SK-N-SH treated with all-trans-retinoic acid at 6 μM for 48 hours (cell line): ENCODE measurements at regions not wholly inside any gene's neighbourhood (a gene's known extent, or its start where the extent isn't known, plus 50 kb on each side); places are given as distances from the start of the nearest gene placed in this dataset.

Experiments
- ATAC-seq: fragments of 200-7000 bp; cut with Tn5 transposase; 3 replicates; pipeline ENCODE4 v1.9.1; 2020; ENCODE audit warnings: mild to moderate bottlenecking, moderate library complexity
- ARNTL ChIP-seq: fragments of 450-650 bp; formaldehyde crosslinking; IDR thresholded peaks from 2 replicates; pipeline ENCODE4 v1.5.0; 2020; ENCODE audit warnings: low read depth, mild to moderate bottlenecking, moderate library complexity, borderline replicate concordance
- BACH2 ChIP-seq: fragments of 250-450 bp; sonication (Bioruptor Pico); IDR thresholded peaks from 2 replicates; pipeline ENCODE4 v1.9.0; 2021; ENCODE audit warnings: mild to moderate bottlenecking, borderline replicate concordance
- CREB5 ChIP-seq: fragments of 250-450 bp; sonication (Bioruptor Pico); IDR thresholded peaks from 2 replicates; pipeline ENCODE4 v1.5.1; 2020; ENCODE audit warnings: low read depth, mild to moderate bottlenecking, moderate library complexity
- CSDC2 ChIP-seq: fragments of 250-450 bp; sonication (Bioruptor Pico); IDR thresholded peaks from 2 replicates; pipeline ENCODE4 v1.5.0; 2020; ENCODE audit warnings: mild to moderate bottlenecking, moderate library complexity
- CSRNP3 ChIP-seq: fragments of 250-450 bp; sonication (Bioruptor Pico); IDR thresholded peaks from 2 replicates; pipeline ENCODE4 v1.5.1; 2021; ENCODE audit warnings: mild to moderate bottlenecking, moderate library complexity
- ESRRG ChIP-seq: fragments of 250-450 bp; sonication (Bioruptor Pico); IDR thresholded peaks from 2 replicates; pipeline ENCODE4 v1.6.1; 2021; ENCODE audit warnings: mild to moderate bottlenecking
- ISL1 ChIP-seq: fragments of 250-450 bp; sonication (Bioruptor Pico); IDR thresholded peaks from 2 replicates; pipeline ENCODE4 v2.1.2; 2022; ENCODE audit warnings: mild to moderate bottlenecking, moderate library complexity
- OSR1 ChIP-seq: fragments of 250-450 bp; sonication (Bioruptor Pico); IDR thresholded peaks from 2 replicates; pipeline ENCODE4 v1.8.0; 2022; ENCODE audit warnings: moderate library complexity, mild to moderate bottlenecking, inconsistent platforms
- PATZ1 ChIP-seq: fragments of 250-450 bp; sonication (Bioruptor Pico); IDR thresholded peaks from 2 replicates; pipeline ENCODE4 v1.8.0; 2020; ENCODE audit warnings: mild to moderate bottlenecking, moderate library complexity, borderline replicate concordance
- POU6F1 ChIP-seq: fragments of 250-450 bp; sonication (Bioruptor Pico); IDR thresholded peaks from 2 replicates; pipeline ENCODE4 v1.8.0; 2021; ENCODE audit warnings: low read depth, mild to moderate bottlenecking, moderate library complexity, borderline replicate concordance
- RARB ChIP-seq: fragments of 250-450 bp; sonication (Bioruptor Pico); IDR thresholded peaks from 2 replicates; pipeline ENCODE4 v1.8.0; 2021; ENCODE audit warnings: mild to moderate bottlenecking, moderate library complexity
- SNAI2 ChIP-seq: fragments of 250-450 bp; sonication (Bioruptor Pico); IDR thresholded peaks from 2 replicates; pipeline ENCODE4 v1.5.0; 2020; ENCODE audit warnings: mild to moderate bottlenecking, moderate library complexity
- TCF4 ChIP-seq: fragments of 250-450 bp; sonication (Bioruptor Pico); IDR thresholded peaks from 2 replicates; pipeline ENCODE4 v1.8.0; 2021; ENCODE audit warnings: mild to moderate bottlenecking, moderate library complexity, borderline replicate concordance
- TOX ChIP-seq: fragments of 250-450 bp; sonication (Bioruptor Pico); IDR thresholded peaks from 2 replicates; pipeline ENCODE4 v1.8.0; 2021; ENCODE audit warnings: mild to moderate bottlenecking, moderate library complexity, borderline replicate concordance
- TSHZ2 ChIP-seq: fragments of 250-450 bp; sonication (Bioruptor Pico); IDR thresholded peaks from 2 replicates; pipeline ENCODE4 v1.5.0; 2020; ENCODE audit warnings: mild to moderate bottlenecking, moderate library complexity
- ZC3H10 ChIP-seq: fragments of 250-450 bp; sonication (Bioruptor Pico); IDR thresholded peaks from 2 replicates; pipeline ENCODE4 v1.5.1; 2021; ENCODE audit warnings: mild to moderate bottlenecking, moderate library complexity
- ZFP3 ChIP-seq: fragments of 250-450 bp; sonication (Bioruptor Pico); IDR thresholded peaks from 2 replicates; pipeline ENCODE4 v1.5.0; 2020; ENCODE audit warnings: mild to moderate bottlenecking, moderate library complexity
- ZNF565 ChIP-seq: fragments of 450-650 bp; formaldehyde crosslinking; conservative IDR thresholded peaks from 2 replicates; pipeline ENCODE4 v1.5.0; 2020; ENCODE audit warnings: low read depth, mild to moderate bottlenecking, moderate library complexity
- ZNF70 ChIP-seq: fragments of 450-650 bp; formaldehyde crosslinking; IDR thresholded peaks from 2 replicates; pipeline ENCODE4 v1.5.0; 2020; ENCODE audit warnings: mild to moderate bottlenecking, moderate library complexity
- ZNF8 ChIP-seq: fragments of 450-650 bp; formaldehyde crosslinking; IDR thresholded peaks from 2 replicates; pipeline ENCODE4 v1.5.0; 2020; ENCODE audit warnings: mild to moderate bottlenecking, moderate library complexity

GRCh38 chr14:85310491-85311272, 219.3 kb upstream of the FLRT2 start:
- no peak for ATAC-seq
- no peak for TF ChIP-seq TOX (CRISPR knock-in tag)
- TF ChIP-seq PATZ1 (CRISPR knock-in tag): no peak
- no peak for TF ChIP-seq OSR1 (CRISPR knock-in tag)
- TF ChIP-seq ZNF70 (CRISPR knock-in tag): no peak
- no peak for TF ChIP-seq ZNF565 (CRISPR knock-in tag)
- no peak for TF ChIP-seq ARNTL (CRISPR knock-in tag)
- no peak for TF ChIP-seq TSHZ2
- TF ChIP-seq ZC3H10 (CRISPR knock-in tag): no peak
- TF ChIP-seq SNAI2 (CRISPR knock-in tag): no peak
- no peak for TF ChIP-seq ESRRG
- TF ChIP-seq ZNF8 (CRISPR knock-in tag): no peak
- no peak for TF ChIP-seq RARB
- TF ChIP-seq CSRNP3 (CRISPR knock-in tag): no peak
- no peak for TF ChIP-seq TCF4 (CRISPR knock-in tag)
- no peak for TF ChIP-seq CSDC2 (CRISPR knock-in tag)
- TF ChIP-seq ZFP3 (CRISPR knock-in tag): no peak
- no peak for TF ChIP-seq ISL1 (CRISPR knock-in tag)
- TF ChIP-seq BACH2 (CRISPR knock-in tag): no peak

- ATAC-seq: no peak
- no peak for TF ChIP-seq TOX (CRISPR knock-in tag)
- TF ChIP-seq CREB5: no peak
- TF ChIP-seq ZFP3 (CRISPR knock-in tag): no peak
- TF ChIP-seq ISL1 (CRISPR knock-in tag): no peak
- TF ChIP-seq BACH2 (CRISPR knock-in tag): no peak
- TF ChIP-seq TSHZ2: no peak
- TF ChIP-seq ZNF8 (CRISPR knock-in tag): no peak
- no peak for TF ChIP-seq POU6F1 (CRISPR knock-in tag)
- no peak for TF ChIP-seq ZNF70 (CRISPR knock-in tag)
Measured at GRCh38 chr14:85313560-85314207, 216.3 kb upstream of the FLRT2 start.
